Epithelial cell of prostate (primary cell): ENCODE measurements at regions not wholly inside any gene's neighbourhood (a gene's known extent, or its start where the extent isn't known, plus 50 kb on each side); places are given as distances from the start of the nearest gene placed in this dataset.
A peak's percentile ranks its signal among the peaks of the same experiment; 100 is the strongest.
"Not testable (repeated sequence)": the region's sequence is repeated elsewhere in the genome, so short reads cannot be mapped to it uniquely, and the experiment has no call there.

Experiments used
- DNase-seq: peaks from one replicate; pipeline ENCODE4 v3.0.0-alpha.2; 2011; ENCODE audit warnings: low read depth, low spot score
- H3K27ac ChIP-seq: fragments of 450-650 bp; 2 replicates; pipeline ENCODE4 v1.5.1; 2017; ENCODE audit warnings: mild to moderate bottlenecking

GRCh38 chr14:97782871-97783414 lies 985.8 kb downstream of the VRK1 start:
- no peak overlapping the region for H3K27ac ChIP-seq
- DNase-seq = no peak

- H3K27ac ChIP-seq = no peak overlapping the region
- no peak for DNase-seq
Observed at GRCh38 chr14:97785495-97785894, 988.3 kb downstream of the VRK1 start.

- H3K27ac ChIP-seq = no peak overlapping the region
- DNase-seq = no peak
Observed at GRCh38 chr14:97788364-97788763, 991.2 kb downstream of the VRK1 start.

GRCh38 chr14:97788846-97789526 lies 991.8 kb downstream of the VRK1 start:
- H3K27ac ChIP-seq = no peak overlapping the region
- DNase-seq = no peak

GRCh38 chr14:97791072-97791471 lies 993.9 kb downstream of the VRK1 start:
- no peak for DNase-seq
- no peak overlapping the region for H3K27ac ChIP-seq

- no peak overlapping the region for H3K27ac ChIP-seq
- no peak for DNase-seq
Observed at GRCh38 chr14:97791906-97792305, 994.7 kb downstream of the VRK1 start.

- H3K27ac ChIP-seq = no peak overlapping the region
- no peak for DNase-seq
Observed at GRCh38 chr14:97796511-97796910, 999.3 kb downstream of the VRK1 start.

- no peak overlapping the region for H3K27ac ChIP-seq
- DNase-seq = no peak
Observed at GRCh38 chr14:97798176-97798575, 1001.0 kb downstream of the VRK1 start.

- peak; percentile 2 for DNase-seq
- H3K27ac ChIP-seq = no peak overlapping the region
Observed at GRCh38 chr14:97802430-97803373, 1005.5 kb downstream of the VRK1 start.

- no peak for DNase-seq
- H3K27ac ChIP-seq = no peak overlapping the region
Observed at GRCh38 chr14:97804056-97804455, 1006.9 kb downstream of the VRK1 start.

GRCh38 chr14:97806891-97807290 lies 1009.7 kb downstream of the VRK1 start:
- H3K27ac ChIP-seq = no peak overlapping the region
- DNase-seq = no peak

- not testable (repeated sequence) for DNase-seq
Observed at GRCh38 chr14:97808541-97808940, 1011.4 kb downstream of the VRK1 start.

GRCh38 chr14:97813556-97813955 lies 1016.4 kb downstream of the VRK1 start:
- no peak overlapping the region for H3K27ac ChIP-seq
- DNase-seq = no peak

More at GRCh38 chr14:97808541-97808940, 1011.4 kb downstream of the VRK1 start:
- H3K27ac ChIP-seq = not testable (repeated sequence)

GRCh38 chr14:97820781-97821180 lies 1023.6 kb downstream of the VRK1 start:
- no peak overlapping the region for H3K27ac ChIP-seq
- DNase-seq = no peak

GRCh38 chr14:97824218-97824617 lies 1027.0 kb downstream of the VRK1 start:
- no peak for DNase-seq

GRCh38 chr14:97827746-97828145 lies 1030.6 kb downstream of the VRK1 start:
- H3K27ac ChIP-seq = no peak overlapping the region
- DNase-seq = peak; percentile 16

More at GRCh38 chr14:97824218-97824617, 1027.0 kb downstream of the VRK1 start:
- no peak overlapping the region for H3K27ac ChIP-seq

GRCh38 chr14:97832776-97833175 lies 1035.6 kb downstream of the VRK1 start:
- DNase-seq = no peak
- no peak overlapping the region for H3K27ac ChIP-seq

- no peak for DNase-seq
- no peak overlapping the region for H3K27ac ChIP-seq
Observed at GRCh38 chr14:97838986-97839385, 1041.8 kb downstream of the VRK1 start.

GRCh38 chr14:97840159-97840558 lies 1043.0 kb downstream of the VRK1 start:
- H3K27ac ChIP-seq = no peak overlapping the region
- no peak for DNase-seq

GRCh38 chr14:97841762-97842161 lies 1044.6 kb downstream of the VRK1 start:
- no peak for DNase-seq
- no peak overlapping the region for H3K27ac ChIP-seq

- DNase-seq = no peak
- H3K27ac ChIP-seq = no peak overlapping the region
Observed at GRCh38 chr14:97843066-97843465, 1045.9 kb downstream of the VRK1 start.
